GM10266 (cell line): ENCODE measurements at regions not wholly inside any gene's neighbourhood (a gene's known extent, or its start where the extent isn't known, plus 50 kb on each side); places are given as distances from the start of the nearest gene placed in this dataset.

Experiments used
- DNase-seq: peaks from one replicate; pipeline ENCODE4 v3.0.0; 2012; ENCODE audit errors: extremely low spot score
- CTCF ChIP-seq: IDR thresholded peaks from 2 replicates; pipeline ENCODE4 v1.5.1; 2012; ENCODE audit warnings: mild to moderate bottlenecking, low read depth; ENCODE audit not compliant: control insufficient read depth, insufficient read depth; ENCODE audit errors: missing control alignments

GRCh38 chr4:104860238-104861123, 286.2 kb upstream of the TET2 start:
- peak; percentile 54 for DNase-seq
- peak; percentile 87 for TF ChIP-seq CTCF

GRCh38 chr4:104866809-104867208, 279.9 kb upstream of the TET2 start:
- DNase-seq, result no peak

GRCh38 chr4:104868533-104868932, 278.1 kb upstream of the TET2 start:
- DNase-seq, result no peak
- TF ChIP-seq CTCF, result no peak

More at GRCh38 chr4:104866809-104867208, 279.9 kb upstream of the TET2 start:
- no peak for TF ChIP-seq CTCF

GRCh38 chr4:104868958-104869357, 277.7 kb upstream of the TET2 start:
- peak; percentile 40 for DNase-seq
- no peak for TF ChIP-seq CTCF

GRCh38 chr4:104869831-104870230, 276.8 kb upstream of the TET2 start:
- TF ChIP-seq CTCF, result no peak
- DNase-seq, result no peak

- no peak for TF ChIP-seq CTCF
- DNase-seq, result no peak
These were observed 276.0 kb upstream of the TET2 start for GRCh38 chr4:104870495-104871233.

GRCh38 chr4:104878936-104879335, 267.7 kb upstream of the TET2 start:
- DNase-seq, result no peak

More at GRCh38 chr4:104878936-104879335, 267.7 kb upstream of the TET2 start:
- TF ChIP-seq CTCF, result no peak
